ENCODE measurements at regions not wholly inside any gene's neighbourhood (a gene's known extent, or its start where the extent isn't known, plus 50 kb on each side); places are given as distances from the start of the nearest gene placed in this dataset.
"Not testable (repeated sequence)": the region's sequence is repeated elsewhere in the genome, so short reads cannot be mapped to it uniquely, and the experiment has no call there.

DNA sequence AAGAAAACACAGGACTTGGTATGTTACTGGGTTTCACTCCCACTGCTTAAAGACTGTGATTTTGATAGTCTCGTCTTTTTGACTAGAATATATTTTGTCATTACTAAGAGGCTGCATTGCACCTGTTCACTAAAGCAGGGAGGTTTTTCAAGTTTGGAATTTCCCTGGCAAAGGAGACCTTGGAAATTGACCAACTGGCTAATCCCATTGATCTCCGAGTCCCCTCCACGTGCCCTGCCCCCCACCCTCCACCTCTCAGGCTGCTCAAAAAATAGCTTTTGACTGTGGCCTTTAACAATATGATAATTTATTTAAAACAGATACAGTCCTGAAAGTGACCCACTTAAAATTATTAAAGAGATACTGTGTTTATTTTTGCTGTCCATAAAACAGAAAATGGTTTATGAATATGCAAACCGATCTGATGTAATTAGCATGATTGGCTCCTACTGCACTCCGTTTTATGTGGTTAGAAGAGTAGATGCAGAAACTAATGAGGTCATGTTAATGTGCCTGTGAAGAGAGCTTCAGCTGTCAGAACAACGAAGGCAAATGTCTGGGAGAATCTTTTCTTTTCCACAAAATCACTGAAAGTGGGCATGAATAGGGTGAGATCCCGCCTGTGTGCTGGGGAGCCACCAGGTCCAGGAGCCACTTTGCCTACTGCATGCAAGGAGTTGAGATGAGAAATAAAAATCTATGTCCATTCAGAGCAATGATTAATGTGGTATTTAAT lies 361.5 kb downstream of the RRAGC start:
- no peak for DNase-seq

DNA sequence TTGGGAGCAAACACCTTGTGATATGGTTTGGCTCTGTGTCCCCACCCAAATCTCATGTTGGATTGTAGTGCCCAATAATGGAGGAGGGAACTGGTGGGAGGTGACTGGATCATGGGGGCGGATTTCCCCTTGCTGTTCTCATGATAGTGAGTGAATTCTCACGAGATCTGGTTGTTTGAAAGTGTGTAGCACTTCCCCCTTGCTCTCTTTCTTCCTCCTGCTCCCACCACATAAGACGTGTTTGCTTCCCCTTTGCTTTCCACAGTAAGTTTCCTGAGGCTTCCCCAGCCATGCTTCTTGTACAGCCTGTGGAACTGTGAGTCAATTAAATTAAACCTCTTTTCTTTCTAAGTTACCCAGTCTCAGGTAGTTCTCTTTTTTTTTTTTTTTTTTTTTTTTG lies 366.3 kb downstream of the RRAGC start:
- not testable (repeated sequence) for DNase-seq

DNA sequence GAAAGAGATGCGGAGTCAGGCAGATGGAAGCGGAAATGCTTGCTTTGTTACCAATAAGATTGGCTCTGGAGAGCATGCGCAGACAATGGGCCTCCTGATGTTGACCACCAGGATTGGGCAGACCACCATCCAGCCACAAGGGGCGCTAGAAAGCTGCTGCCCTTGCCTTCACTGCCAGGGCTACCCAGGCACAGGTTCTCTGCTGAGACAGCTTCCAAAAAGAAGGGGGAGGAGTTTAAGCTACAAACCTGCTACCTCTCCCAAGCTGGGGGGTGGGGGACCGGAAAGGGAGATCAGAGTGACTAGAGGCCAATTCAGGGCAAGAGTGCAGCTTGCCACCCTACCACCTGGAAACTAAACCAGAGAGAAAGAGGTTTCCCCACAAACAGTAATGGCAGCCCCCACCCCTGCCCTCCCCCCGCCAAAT lies 369.7 kb downstream of the RRAGC start:
- DNase-seq: peak; percentile 77

DNA sequence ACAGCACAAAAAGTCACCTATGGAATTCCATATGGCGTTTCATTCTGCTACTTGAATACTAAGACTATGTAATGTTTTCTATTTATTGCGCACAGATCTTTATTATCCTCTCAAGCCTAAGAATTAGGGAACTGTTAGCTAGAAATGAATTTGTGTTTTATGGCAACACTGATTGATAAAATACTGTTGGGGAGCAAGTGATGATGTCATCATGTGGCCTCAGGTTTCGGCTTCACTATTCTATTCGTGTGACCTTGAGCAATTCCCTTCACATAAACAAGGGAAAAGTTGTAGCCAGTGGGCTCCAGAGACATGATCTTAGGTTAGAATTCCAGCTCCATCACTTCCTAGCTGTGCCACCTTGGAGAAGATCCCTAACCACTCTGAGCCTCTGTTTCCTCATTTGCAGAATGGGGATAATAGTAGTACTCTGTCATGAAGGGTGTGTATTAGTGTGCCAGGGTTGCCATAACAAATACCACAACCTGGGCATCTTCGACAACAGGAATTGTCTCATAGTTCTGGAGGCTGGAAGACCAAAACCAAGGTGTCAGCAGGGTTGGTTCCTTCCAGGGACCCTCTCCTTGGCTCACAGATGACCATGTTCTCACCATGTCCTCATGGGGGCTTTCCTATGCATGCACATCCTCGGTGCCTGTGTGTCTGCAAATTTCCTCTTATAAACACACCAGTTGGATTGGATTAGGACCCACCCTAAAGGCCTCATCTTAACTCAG lies 371.2 kb downstream of the RRAGC start:
- DNase-seq: no peak

DNA sequence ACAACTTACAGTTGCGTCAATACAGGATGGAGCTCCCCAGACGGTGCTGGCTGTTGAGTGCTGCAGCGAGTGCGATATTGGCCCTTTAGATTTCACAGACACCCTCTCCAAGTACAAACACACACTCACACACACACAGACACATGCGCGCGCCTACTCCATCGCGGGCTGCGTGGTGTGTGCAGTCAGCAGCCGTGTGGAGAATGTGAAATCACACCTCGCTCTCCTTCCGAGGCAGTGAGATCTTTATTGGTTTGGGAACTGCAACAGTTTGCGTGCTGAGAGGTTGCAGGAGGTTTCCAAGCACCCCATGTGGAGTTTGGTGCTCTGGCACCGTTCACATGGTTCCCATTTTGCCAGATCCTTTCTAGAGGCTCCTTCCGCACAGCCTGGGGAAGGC lies 372.2 kb downstream of the RRAGC start:
- no peak for DNase-seq

DNA sequence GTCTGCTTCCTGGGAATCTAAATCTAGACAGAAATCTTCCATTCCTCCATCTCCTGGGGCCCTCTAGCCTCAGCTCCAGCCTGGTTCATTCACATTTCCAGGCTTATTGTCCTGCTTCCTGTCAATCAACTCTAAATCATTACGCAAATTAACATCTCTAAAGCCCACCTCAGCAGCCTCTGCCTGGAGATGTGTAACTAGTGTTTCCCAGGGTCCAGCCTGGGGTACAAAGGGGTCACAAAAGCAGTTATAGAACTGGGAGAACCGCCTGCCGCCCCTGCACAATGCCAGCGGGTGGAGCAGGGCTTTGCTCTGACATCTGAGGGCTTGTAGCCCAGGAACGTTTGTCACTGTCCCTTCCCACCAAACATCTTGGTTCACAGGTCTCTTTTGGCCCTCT lies 373.5 kb downstream of the RRAGC start:
- no peak for DNase-seq

DNA sequence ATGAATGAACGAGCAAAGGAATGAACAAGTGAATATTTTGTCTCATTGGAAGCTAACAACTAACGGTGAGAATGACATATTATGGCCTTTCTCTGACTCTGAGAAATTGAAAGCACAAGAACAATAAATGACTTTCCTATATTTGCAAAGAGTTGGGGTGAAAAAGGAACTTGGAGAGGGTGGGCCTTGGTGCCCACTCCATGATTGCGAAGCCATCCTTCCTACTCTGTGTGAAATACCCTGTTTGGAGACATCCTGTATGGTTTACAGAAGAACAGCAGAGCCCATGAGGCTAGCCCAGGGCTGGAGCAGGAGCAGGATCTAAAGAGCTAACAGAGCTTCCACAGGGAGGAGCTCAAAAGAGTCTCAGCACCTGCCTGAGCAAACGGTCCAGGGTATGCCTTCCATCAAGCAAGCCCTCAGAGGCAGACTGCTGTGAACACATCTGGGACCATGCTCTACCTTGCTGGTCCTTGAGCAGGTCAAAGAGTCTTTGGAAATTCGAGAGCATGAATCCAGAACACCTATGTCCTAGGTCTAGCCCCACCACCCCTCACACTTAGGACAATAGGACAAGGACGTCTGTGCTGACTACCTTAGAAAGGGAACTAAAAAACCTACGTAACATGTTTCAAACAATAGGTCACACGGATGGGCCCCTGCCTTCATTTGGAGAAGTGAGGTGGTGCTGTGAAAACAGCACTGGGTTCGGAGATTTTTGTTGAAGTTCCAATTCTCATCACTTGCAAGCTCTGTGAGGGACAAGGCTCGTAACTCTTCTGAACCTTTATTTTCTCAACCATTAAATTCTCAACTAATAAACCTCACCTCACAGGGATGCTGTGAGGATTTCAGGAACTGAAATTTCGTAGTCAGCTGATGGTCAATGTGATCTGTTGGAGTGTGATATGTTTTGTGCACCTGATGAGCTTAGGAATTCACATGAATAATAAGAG lies 377.4 kb downstream of the RRAGC start:
- DNase-seq: no peak

DNA sequence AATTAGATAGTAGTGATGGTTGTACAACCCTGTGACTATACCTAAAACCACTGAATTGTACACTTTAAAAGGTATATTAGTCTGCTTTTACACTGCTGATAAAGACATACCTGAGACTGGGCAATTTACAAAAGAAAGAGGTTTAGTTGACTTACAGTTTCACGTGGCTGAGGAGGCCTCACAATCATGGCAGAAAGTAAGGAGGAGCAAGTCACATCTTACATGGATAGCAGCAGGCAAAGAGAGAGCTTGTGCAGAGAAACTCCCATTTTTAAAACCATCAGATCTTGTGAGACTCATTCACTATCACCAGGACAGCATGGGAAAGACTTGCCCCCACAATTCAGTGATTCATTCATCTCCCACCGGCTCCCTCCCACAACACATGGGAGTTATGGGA lies 379.9 kb downstream of the RRAGC start:
- not testable (repeated sequence) for DNase-seq

DNA sequence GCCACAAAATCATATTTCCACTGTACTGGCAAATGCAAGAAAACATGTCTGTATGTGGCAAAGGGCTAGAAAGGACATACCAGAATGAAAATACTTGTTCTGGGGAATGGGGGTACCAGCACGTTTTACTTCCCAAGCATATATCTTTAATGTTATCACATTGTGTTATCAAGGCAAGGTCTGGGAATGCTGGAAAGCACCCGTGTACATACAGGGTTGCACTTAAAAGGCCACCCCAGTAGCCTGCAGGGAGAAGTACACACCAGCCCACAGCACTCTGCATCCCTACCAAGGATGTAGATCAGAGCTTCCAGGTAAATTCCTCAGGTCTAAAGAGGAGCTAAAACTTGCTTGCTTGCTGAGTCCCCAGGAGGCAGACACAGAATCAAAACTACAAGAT lies 381.8 kb downstream of the RRAGC start:
- DNase-seq: no peak

DNA sequence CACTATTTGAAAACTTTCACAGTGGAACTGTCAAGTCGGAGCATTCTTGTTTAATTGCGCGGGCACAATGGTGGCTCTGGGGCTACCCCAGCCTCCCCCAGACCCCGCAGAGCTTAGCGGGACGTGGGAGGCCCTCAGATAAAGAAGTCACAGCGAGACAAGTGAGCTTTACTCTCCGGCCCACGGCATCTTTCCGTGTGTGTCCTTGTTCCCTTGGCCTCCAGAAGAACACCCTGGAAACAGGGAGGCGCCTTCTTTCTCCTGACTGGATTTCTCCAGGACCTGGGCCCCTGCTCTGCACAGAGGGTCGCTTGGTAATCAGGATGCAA lies 382.8 kb downstream of the RRAGC start:
- DNase-seq: no peak

DNA sequence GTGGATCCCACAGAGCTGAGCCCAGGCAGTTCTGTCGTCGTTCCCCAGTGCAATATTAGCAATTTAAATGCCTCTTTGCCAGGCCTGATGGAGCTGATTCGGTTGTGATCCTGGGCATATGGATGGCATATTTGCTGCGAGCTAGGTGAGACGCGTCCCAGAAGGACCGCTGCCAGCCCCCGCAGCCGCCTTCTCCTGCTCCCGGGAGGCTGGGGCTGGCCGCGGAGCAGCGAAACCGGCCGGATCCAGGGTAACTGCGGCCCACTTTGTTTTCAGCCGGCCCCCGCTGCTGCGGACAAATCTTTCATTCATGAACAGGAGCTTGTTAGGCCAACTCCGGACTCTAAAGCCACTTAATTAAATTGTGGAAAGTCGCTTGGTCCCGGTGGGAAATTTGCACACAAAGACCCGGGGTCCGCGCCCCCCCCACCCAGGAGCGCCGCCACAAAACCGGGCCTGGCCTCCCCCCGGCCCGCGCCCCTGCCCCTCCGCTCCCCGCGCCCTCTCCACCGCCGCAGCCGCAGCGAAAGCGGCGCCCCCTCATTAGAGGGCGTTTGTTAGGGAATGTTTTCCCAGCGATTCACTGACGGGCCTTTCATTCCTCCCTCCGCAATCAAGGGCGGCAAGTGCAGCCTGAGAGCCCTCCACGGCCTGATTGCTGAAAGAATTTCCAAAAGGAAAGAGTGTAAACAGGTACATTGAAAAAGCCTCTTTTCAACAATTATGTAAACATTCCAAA lies 383.3 kb downstream of the RRAGC start:
- no peak for DNase-seq

DNA sequence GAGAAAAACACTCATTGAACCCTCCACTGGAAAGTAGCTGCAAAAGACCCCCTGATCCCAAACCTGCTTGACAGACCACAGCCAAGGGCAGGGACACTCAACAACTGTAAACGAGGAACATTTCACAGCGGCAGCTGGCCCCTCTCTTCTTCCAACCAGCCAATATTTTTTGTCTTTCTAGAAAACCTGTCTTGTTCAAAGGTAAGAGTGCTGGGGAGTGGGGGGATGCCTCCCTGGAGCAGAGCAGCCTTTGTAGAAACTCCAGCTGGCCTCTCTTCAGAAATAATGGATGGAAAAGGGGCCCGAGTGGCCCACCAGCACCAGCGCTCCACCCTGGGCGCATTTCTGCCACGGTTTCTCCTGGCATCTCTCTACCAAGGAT lies 384.0 kb downstream of the RRAGC start:
- DNase-seq: no peak

DNA sequence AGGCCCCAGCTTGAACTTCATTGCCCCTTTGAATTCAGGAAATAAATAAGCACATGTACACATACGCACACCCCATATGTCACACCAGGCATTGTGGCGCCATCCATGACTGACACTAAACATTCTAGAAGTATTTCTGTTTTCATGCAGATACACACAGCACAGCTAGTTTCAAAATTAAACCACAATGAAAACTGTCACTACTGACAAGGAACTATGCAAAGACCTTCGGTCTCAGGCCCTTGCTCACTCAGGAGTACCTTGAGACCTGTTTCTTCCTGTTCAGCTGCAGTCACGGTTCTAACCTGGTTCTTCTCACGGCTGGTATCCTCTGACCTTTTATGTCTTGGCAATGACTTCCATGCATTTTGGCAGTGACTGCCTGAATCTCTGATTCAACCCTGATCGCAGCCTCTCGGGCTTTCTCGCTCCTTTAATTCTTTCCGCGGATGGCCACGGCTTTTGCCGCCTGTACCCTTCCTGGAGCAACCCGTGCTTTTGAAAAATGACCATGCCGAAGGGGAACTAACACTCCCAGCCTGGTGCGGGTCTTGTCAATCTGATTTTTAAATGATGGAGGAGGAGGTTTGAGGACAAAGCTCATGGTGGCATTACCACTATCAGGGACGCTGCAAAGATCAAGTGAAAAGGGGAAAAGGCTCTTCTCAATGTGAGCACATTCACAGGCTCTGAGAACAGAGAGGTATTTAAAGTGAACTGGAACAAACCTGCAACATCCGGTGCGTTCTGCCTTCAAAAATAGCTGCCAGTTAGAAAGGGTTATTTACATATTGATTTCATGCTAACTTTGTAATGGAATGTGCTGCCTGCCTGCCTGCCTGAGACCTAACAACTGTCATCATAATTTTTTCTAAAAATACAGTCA lies 384.6 kb downstream of the RRAGC start:
- DNase-seq: no peak

DNA sequence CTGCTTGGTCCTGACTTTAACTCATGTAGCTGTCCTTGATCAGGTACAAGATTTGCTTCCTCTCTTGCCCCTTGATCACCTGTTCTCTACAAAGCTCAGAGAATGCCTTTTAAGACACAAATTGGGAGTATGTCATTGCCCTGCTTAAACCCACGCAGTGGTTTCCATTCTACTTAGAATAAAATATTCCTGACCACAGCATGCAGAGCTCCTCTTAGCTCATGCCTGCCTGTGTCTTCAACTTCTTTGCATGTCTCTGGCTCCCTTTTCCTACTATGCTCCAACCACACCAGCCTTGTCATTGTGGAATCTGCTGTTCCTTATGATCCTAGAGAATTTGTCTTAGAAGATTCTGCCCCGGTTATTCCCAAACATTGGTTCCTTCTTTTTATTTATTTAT lies 393.1 kb downstream of the RRAGC start:
- no peak for DNase-seq

DNA sequence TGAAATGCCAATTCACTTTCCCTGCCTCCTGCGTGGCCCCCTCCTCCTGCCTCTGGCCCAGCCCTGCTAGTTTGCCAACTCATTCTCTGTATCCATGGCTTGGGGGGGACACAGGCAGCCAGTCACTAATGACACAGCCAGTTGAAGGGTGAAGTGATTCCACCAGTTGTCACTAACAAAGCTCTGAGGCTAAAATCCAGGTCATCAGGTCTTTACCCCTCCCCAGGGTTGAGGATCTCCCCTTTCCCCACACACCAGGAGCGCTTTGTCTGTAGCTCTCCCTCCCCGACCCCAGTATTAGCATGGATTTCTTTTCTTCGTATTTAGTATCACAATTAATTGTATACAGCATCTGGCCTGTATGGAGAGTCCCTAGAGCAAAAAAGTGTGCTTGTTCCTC lies 394.1 kb downstream of the RRAGC start:
- no peak for DNase-seq

DNA sequence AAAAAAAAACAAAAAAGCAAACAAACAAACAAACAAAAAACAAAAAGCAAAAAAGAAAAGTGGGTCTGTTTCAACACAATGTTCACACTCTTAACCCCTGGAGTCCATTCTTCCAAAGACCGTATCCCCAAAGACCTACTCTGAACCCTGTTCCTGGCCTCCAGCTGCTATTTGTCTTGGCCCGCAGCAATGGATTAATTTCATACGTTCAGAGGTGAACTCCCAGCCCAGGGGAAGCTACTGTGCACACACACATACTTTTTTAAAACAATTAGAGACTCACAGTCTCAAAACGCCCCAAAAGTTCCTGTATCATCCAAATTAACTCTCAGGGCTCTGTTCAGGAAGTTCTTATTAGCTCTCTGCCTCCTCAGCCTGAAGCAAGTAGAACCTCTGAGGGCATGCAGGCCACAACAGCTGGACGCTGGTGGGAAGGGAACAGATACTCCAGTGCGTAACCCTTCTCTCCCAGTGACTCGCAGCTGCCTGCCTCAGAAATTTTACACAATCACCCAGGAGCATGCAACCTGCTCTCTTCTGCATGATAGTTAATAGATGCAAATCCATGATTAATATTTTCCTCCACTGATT lies 395.4 kb downstream of the RRAGC start:
- no peak for DNase-seq

DNA sequence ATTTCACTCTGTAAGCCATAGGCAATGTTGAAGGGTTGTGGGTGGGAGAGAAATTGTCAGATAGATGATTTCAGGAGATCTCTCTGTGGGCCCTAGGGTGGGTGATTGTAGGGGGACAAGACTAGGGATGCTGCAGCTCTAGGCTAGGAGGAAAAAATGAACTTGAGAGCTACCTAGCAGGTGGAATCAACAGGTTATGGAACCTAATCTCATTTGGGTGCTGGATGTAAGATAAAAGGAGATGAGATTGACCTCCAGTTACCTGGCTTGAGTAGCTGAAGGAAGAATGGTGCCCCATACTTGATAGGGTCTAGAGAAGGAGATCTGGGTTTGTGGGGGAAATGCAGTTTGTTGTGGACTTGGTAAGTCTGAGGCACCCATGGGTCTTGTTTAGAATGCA lies 396.5 kb downstream of the RRAGC start:
- DNase-seq: no peak

DNA sequence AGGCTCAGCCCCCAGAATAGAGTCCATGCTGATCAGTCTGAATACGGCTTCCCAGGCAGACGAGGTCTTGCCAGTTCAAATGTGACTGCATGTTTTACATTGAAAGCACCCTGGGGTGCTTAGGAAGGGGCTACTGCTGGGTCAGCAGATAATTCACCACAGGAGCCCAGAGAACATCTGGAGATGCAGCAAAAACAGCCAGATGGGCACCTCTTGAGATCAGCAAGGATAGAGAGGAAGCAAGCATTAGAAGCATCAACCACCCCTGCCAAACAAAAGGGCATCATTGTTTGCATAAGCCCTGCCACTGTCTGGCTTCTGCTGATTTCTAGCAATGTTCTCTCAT lies 403.1 kb downstream of the RRAGC start:
- DNase-seq: no peak

DNA sequence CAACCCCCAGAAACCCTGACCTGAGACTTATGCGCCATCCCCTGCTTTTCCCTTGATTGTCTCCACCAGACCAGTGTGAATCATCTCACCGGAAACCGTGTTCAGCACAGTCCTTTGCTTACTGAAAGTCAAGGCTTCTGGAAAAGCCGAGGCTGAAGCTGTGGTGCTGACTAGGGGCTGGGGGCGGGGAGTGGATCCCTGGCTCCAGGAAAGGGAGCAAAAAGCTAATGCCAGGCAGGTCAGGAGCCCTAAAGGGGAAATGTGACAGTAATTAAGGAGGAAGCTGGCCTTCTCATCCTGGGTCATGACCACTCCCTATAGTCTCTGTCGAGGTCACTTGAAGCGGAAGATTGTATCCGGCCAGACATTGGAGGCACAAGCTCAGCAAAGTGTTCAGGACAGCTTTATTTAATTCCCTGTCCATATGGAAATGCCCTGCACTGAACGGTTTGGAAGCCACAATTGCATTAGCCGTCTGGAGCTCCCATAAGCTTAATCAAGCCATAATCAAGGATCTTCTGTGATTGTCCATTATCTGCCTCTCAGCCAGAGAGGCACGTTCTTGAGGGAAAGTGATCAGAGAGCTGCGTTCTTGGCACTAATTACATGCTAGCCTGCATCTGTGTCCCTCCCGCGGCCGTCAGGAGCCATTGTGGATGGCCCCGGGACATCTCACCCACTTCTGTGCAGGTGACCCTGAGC lies 403.6 kb downstream of the RRAGC start:
- DNase-seq: no peak

DNA sequence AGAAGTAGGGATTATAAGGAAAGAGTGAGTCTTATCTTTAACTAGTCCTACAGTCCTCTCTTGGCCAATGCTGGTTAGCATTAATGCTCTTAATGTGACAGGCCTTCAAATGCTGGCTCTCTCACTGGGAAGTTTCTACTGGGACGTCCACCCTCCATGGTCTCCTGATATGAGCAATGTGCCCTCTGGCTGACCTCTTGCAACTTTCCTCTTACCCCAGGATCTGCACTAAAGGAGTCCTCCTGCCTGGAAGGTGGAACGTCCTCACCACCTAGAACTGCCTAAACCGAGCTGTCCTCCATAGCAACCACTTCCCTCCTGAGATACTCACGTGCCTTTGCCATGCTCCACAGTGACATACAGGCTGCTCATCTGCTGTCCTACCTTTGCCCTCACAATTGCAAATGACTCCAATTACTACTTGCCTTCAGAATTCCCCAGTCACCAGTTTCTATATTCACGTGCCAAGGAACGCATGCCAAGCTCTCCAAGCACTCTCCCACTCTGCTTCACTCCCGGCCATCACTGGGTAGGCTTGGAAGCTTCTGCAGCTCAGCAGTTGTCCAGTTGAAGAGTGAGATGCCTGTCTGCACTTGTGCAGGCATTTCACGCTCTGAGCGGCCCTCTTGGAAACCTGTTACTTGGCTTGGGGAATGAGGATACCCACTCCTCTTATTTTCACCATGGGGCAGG lies 404.7 kb downstream of the RRAGC start:
- DNase-seq: no peak
